ENCODE measurements at regions not wholly inside any gene's neighbourhood (a gene's known extent, or its start where the extent isn't known, plus 50 kb on each side); places are given as distances from the start of the nearest gene placed in this dataset.
A peak's percentile ranks its signal among the peaks of the same experiment; 100 is the strongest.
"Not testable (repeated sequence)": the region's sequence is repeated elsewhere in the genome, so short reads cannot be mapped to it uniquely, and the experiment has no call there.

DNA sequence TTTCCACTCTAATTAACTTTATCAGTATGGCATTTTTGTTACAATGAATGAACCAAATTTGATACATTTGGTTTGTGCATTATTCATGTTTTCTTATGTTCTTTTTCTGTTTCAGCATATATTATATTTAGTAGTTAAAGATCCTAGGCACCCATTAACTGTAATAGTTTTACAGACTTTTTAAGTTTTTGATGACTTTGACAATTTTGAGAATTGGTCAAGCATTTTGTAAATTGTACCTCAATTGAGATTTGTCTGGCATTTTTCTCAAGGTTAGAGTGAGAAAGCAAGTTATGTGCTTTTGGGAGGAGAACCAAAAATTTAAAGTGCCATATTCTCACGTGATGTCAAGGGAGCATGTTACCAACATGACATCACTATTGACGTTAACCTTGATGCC lies 1019.2 kb downstream of the CDH11 start:
- DNase-seq (ENCODE audit: low spot score): no peak

- no peak for DNase-seq (ENCODE audit: low spot score)
Measured at GRCh38 chr16:64098451-64098850, 1023.4 kb downstream of the CDH11 start.

GRCh38 chr16:64096689-64097088 lies 1025.2 kb downstream of the CDH11 start:
- no peak for DNase-seq (ENCODE audit: low spot score)

DNA sequence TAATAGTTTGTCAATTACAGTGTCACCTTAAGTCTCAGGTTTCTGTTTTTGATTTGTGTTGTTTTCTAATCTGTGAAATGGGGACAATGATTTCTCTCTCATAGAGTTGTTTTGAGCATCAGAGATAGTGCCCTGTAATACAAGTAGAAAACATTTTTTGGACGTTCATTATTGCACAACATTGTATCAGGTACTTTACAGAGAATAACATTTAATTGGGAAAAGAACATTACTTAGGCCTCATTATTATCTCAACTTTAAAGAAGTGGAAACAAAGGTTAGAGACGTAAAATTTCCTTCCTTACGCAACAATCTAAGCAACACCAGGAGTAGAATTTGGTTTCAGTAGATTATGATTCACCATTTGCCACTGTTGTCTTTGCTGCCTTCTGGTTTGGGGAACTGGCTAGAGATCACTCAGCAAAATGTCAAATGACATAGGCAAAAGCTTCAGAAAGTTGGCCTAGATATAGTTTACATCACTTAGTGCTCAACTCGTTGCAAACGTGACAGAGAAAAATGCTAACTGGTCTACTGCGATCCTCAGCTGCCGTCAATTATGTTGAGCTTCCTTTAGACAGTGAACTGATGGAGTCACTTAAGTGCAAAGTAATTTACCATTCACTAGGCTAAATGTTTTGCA lies 1026.8 kb downstream of the CDH11 start:
- no peak for DNase-seq (ENCODE audit: low spot score)

- DNase-seq (ENCODE audit: low spot score): no peak
Measured at GRCh38 chr16:64094181-64094965, 1027.5 kb downstream of the CDH11 start.

GRCh38 chr16:64092271-64092670 lies 1029.6 kb downstream of the CDH11 start:
- peak; percentile 14 for DNase-seq (ENCODE audit: low spot score)

DNA sequence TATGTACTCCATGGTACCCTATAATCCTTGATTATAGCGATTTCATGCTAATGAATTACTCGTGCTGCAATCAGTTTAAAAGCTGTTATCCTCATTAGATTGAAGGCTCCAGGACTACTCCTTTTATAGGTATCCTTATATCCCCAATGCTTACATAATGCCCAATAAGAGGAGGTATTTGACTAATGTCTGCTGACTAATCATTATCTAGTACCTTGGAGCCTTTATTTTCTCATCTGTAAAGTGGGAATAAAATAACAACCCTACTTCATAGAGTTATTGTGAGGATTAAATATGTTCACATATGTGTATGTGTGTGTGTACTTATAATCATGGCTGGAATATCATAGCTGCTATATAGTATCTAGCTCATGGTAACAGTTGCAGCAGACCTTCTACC lies 1031.5 kb downstream of the CDH11 start:
- no peak for DNase-seq (ENCODE audit: low spot score)

DNA sequence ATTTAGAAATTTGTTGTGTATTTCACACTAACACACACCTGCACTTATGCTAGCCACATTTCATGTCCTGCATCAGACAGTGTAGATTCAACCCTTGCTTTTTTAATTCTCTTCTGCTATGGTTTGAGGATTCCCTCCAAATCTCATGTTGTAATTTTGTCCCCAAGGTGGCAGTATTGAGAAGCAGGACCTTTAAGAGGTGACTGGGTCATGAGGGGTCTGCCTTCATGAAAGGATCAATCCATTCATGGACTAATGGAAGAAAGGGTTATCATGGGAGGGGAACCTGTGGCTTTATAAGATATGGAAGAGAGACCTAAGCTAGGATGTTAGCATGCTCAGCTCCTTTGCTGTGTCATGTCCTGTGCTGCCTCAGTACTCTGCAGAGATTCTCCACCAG lies 1032.2 kb downstream of the CDH11 start:
- no peak for DNase-seq (ENCODE audit: low spot score)

- DNase-seq (ENCODE audit: low spot score): no peak
Measured at GRCh38 chr16:64088838-64089237, 1033.0 kb downstream of the CDH11 start.

GRCh38 chr16:64085296-64085695 lies 1036.6 kb downstream of the CDH11 start:
- DNase-seq (ENCODE audit: low spot score): no peak

DNA sequence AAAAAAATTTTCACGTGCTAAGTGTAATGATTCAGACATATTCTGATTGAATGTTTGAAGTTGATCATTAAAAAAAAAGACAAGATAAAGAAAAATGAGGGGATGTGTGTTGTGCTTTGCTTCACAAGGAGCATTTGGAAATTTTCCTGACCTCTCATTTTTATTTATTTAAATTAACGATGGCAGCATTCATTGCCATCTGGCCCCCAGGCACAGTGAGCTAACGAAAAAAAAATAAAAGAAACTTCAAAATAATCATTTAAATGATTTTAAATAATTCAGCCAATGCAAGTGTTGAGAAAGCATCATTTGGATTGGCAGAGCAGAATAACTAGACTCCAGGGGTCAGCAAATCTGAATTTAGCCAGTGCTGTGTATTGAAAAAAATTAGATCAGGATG lies 1037.2 kb downstream of the CDH11 start:
- no peak for DNase-seq (ENCODE audit: low spot score)

DNA sequence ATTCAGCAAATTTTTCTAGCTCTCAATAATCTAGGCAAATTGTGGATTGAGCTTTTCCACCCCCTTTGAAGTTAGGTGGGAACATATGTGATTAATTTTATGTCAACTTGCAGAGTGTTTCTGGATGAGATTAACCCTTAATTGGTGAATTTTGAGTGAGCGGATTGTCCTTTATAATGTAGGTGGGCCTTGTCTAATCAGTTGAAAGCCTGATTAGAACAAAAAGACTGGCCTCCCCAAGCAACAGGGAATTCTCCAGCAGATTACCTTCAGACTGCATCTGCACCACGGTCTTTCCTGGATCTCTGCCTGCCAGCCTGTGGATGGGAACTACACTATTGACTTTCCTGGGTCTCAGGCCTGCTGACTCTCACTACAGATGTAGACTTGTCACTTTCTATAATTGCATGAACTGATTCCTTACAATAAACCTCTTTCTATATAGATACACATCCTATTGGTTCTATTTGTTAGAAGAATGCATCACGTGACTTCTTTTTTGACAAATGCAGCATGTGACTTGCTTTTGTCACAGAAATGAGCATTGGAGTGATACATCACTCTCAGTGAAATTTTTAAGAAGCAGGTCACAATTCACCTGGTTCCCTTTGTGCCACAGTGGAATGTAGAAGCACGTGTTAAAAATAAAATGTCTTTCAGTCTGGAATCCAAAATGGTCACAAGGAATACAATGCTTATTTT lies 1038.3 kb downstream of the CDH11 start:
- DNase-seq (ENCODE audit: low spot score): no peak

GRCh38 chr16:64077242-64077641 lies 1044.6 kb downstream of the CDH11 start:
- no peak for DNase-seq (ENCODE audit: low spot score)

DNA sequence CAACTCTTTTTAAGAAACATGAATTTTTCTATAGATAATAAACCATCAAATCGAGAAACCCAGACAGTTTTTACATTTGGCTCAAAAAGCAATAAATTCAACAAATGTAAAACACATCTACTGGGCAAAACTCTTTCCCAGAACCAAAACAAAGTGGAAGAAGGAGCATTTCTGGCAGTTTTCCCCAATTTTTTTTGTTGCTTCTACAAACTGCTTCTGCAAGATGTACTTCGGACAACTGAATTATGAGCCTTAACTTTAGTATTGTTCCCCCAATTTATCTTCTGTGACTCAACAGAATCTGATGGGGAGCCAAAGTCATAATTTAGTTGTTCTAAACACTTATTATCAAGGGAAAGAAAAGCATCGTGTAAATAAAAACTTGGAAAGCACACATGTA lies 1047.2 kb downstream of the CDH11 start:
- no peak for DNase-seq (ENCODE audit: low spot score)

- not testable (repeated sequence) for DNase-seq (ENCODE audit: low spot score)
Measured at GRCh38 chr16:64072131-64072730, 1049.6 kb downstream of the CDH11 start.

- no peak for DNase-seq (ENCODE audit: low spot score)
Measured at GRCh38 chr16:64065523-64065922, 1056.3 kb downstream of the CDH11 start.

DNA sequence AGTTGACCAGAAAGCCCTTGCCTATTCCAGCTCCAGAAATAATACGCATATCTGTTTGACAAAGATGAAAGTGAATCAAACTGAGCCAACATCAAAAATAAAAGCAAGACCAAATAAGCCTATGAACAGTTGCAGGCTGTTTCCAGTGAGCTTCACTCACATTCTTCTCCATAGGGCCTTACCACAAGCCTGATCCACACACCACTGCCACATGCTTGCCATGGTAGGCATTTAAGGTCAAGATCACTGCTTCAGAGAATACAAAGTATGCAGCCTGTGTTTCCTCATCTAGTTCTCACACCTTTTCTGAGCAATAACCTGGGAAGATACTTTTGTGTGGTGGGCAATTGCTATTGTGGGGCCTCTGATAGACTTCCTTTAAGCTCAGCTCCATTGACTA lies 1060.2 kb downstream of the CDH11 start:
- no peak for DNase-seq (ENCODE audit: low spot score)

- DNase-seq (ENCODE audit: low spot score): no peak
Measured at GRCh38 chr16:64060631-64061030, 1061.2 kb downstream of the CDH11 start.

DNA sequence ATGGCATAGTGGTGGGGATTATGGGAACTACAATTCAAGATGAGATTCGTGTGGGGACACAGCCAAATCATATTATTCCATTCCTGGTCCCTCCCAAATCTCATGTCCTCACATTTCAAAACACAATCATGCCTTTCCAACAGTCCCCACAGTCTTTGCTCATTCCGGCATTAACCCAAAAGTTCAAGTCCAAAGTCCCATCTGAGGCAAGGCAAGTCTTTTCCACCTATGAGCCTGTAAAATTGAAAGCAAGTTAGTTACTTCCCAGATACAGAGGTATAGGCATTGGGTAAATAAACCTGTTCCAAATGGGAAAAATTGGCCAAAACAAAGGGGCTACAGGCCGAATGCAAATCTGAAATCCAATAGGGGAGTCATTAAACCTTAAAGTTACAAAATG lies 1063.2 kb downstream of the CDH11 start:
- DNase-seq (ENCODE audit: low spot score): no peak

- no peak for DNase-seq (ENCODE audit: low spot score)
Measured at GRCh38 chr16:64051824-64052223, 1070.0 kb downstream of the CDH11 start.

DNA sequence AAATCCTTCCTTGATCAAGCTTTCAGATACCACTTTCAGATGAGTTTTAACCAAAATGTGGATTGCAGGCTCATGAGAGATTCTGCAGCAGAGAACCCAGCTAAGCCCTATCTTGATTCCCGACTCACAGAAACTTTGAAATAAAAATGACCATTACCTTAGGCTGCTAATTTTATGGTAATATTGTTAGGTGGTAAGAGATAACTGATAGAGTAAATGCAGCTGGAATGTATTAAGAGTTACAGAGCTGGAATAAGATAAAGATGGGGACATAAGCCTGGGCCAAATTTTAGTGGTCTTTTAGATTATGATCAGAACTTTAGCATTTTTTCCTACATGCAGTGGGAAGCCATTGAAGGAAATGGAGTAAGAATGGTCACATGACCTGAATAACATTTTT lies 1074.0 kb downstream of the CDH11 start:
- DNase-seq (ENCODE audit: low spot score): no peak

GRCh38 chr16:64047207-64047606 lies 1074.7 kb downstream of the CDH11 start:
- DNase-seq (ENCODE audit: low spot score): no peak

DNA sequence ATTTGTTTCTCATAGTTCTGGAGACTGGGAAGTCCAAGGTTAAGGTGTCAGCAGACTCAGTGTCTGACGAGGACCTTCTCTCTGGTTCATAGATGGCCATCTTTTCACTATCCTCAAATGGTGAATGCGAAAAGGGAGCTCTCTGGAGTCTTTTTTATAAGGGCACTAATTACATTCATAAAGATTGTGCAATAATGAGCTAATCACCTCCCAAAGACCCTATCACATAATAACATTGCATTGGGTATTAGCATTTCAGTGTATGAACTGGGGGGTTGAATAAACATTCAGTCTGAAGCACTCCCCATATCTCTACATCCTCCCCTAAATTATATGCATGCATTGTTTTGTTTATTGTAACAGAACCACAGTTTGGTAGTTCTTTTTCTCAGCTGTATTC lies 1086.5 kb downstream of the CDH11 start:
- no peak for DNase-seq (ENCODE audit: low spot score)

All from AG08396 (cell line).